AG04449 (cell line): ENCODE measurements at regions not wholly inside any gene's neighbourhood (a gene's known extent, or its start where the extent isn't known, plus 50 kb on each side); places are given as distances from the start of the nearest gene placed in this dataset.

Experiments
- CTCF ChIA-PET: fragments of 350-600 bp; formaldehyde crosslinking; extraction: SDS; loops from one replicate; lab custom pipeline; 2021; ENCODE audit warnings: antibody characterized with exemption; lab: Yijun Ruan, JAX
- POLR2A ChIA-PET: fragments of 400-600, 350-600 bp; formaldehyde crosslinking; extraction: SDS; loops from one replicate; lab custom pipeline; 2020; ENCODE audit warnings: antibody characterized with exemption, inconsistent platforms; lab: Yijun Ruan, JAX
- DNase-seq: peaks from one replicate; pipeline ENCODE4 v3.0.0-alpha.2; 2010; ENCODE audit warnings: low read depth, low spot score
- H3K4me3 ChIP-seq: 2 replicates; pipeline ENCODE4 v1.5.1; 2011; ENCODE audit warnings: low read depth, mild to moderate bottlenecking, control low read depth, low read length
- CTCF ChIP-seq: IDR thresholded peaks from one replicate; pipeline ENCODE4 v1.5.1; 2011; ENCODE audit warnings: mild to moderate bottlenecking, moderate library complexity, low read length, control low read depth, inconsistent platforms; ENCODE audit not compliant: insufficient read depth; ENCODE audit errors: missing control alignments

GRCh38 chr6:56715741-56716140 lies 73.1 kb upstream of the DST start:
- DNase-seq: no peak
- TF ChIP-seq CTCF: no peak
- no peak overlapping the region for H3K4me3 ChIP-seq
- ChIA-PET POLR2A (interaction anchor here (0.7 kb wide), 1 partner anchor 9 kb away, joined by 3 read pairs; no protein-coding TSS in a partner anchor), CTCF (interaction anchor here (0.7 to 2.2 kb wide), 6 partner anchors 9 to 136 kb away, joined by 3 to 8 read pairs (median 4); no protein-coding TSS in a partner anchor)

GRCh38 chr6:56714982-56715456 lies 72.3 kb upstream of the DST start:
- no peak for DNase-seq
- POLR2A ChIA-PET: interaction anchor here (0.7 kb wide), 1 partner anchor 10 kb away, joined by 3 read pairs; no protein-coding TSS in a partner anchor
- no peak overlapping the region for H3K4me3 ChIP-seq
- CTCF ChIA-PET: interaction anchor here (0.7 to 2.2 kb wide), 6 partner anchors 10 to 609 kb away, joined by 3 to 8 read pairs (median 6); no protein-coding TSS in a partner anchor
- no peak for TF ChIP-seq CTCF

GRCh38 chr6:56714273-56714672 lies 71.6 kb upstream of the DST start:
- no peak for DNase-seq
- H3K4me3 ChIP-seq: no peak overlapping the region
- ChIA-PET CTCF (interaction anchor here (0.7 to 2.7 kb wide), 5 partner anchors 43 to 610 kb away, joined by 3 to 8 read pairs (median 5); no protein-coding TSS in a partner anchor), POLR2A (interaction anchor here (0.6 kb wide), 1 partner anchor 350 kb away, joined by 3 read pairs; no protein-coding TSS in a partner anchor)
- TF ChIP-seq CTCF: no peak

GRCh38 chr6:56713254-56713672 lies 70.6 kb upstream of the DST start:
- H3K4me3 ChIP-seq: no peak overlapping the region
- DNase-seq: no peak
- no peak for TF ChIP-seq CTCF
- POLR2A ChIA-PET: interaction anchor here (0.8 kb wide), 1 partner anchor 129 kb away, joined by 3 read pairs; no protein-coding TSS in a partner anchor
- CTCF ChIA-PET: interaction anchor here (0.7 to 7.2 kb wide), 15 partner anchors 10 to 191 kb away, joined by 3 to 86 read pairs (median 3); no protein-coding TSS in a partner anchor

- no peak for DNase-seq
- no peak for TF ChIP-seq CTCF
- POLR2A ChIA-PET: no interaction called here
- no peak overlapping the region for H3K4me3 ChIP-seq
- CTCF ChIA-PET: interaction anchor here (0.9 to 7.2 kb wide), 15 partner anchors 13 to 192 kb away, joined by 3 to 86 read pairs (median 6); no protein-coding TSS in a partner anchor
Measured at GRCh38 chr6:56710967-56711366, 68.3 kb upstream of the DST start.

- ChIA-PET POLR2A (no interaction called here), CTCF (interaction anchor here (0.7 to 7.2 kb wide), 28 partner anchors 11 to 193 kb away, joined by 3 to 86 read pairs (median 4); no protein-coding TSS in a partner anchor)
- no peak for TF ChIP-seq CTCF
- no peak overlapping the region for H3K4me3 ChIP-seq
- no peak for DNase-seq
Measured at GRCh38 chr6:56709650-56710049, 67.0 kb upstream of the DST start.
